A673 (cell line): ENCODE measurements at regions not wholly inside any gene's neighbourhood (a gene's known extent, or its start where the extent isn't known, plus 50 kb on each side); places are given as distances from the start of the nearest gene placed in this dataset.

Experiments used
- EZH2 ChIP-seq: fragments of 200-600 bp; sonication (generic); IDR thresholded peaks from 2 replicates; pipeline ENCODE4 v1.6.1; 2017; ENCODE audit warnings: borderline replicate concordance, low read depth, mild to moderate bottlenecking, mixed read lengths, antibody characterized with exemption, low read length; ENCODE audit not compliant: poor library complexity, severe bottlenecking
- TF ChIP-seq, protein P1 (sequence below): fragments of 300-800, 200-600 bp; sonication (generic); conservative IDR thresholded peaks from 2 replicates; pipeline ENCODE4 v1.5.1; 2017; ENCODE audit warnings: low read depth, mild to moderate bottlenecking, antibody characterized with exemption, low read length, moderate library complexity, mixed read lengths

DNA sequence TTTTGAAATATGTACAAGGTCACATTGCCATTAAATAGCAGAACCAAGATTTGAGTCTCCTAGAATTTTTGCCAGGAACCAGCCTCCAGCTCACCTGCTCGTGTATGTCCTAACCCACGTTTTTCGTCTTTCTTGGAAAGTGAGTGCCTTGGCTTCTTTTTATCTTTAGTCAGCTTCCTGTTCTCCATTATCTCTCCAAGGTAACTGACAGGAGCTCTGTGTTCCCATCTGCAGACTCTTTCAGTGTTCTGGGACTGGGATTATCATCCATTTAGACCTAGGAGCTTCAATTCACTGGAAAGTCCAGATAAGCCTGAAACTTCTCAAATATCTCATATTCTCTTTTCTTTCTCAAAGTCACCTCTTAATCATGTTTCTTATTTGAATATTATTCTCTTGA is 193.7 kb downstream of the ZIC5 start:
- no peak for TF ChIP-seq EZH2
- TF ChIP-seq, protein P1, sequence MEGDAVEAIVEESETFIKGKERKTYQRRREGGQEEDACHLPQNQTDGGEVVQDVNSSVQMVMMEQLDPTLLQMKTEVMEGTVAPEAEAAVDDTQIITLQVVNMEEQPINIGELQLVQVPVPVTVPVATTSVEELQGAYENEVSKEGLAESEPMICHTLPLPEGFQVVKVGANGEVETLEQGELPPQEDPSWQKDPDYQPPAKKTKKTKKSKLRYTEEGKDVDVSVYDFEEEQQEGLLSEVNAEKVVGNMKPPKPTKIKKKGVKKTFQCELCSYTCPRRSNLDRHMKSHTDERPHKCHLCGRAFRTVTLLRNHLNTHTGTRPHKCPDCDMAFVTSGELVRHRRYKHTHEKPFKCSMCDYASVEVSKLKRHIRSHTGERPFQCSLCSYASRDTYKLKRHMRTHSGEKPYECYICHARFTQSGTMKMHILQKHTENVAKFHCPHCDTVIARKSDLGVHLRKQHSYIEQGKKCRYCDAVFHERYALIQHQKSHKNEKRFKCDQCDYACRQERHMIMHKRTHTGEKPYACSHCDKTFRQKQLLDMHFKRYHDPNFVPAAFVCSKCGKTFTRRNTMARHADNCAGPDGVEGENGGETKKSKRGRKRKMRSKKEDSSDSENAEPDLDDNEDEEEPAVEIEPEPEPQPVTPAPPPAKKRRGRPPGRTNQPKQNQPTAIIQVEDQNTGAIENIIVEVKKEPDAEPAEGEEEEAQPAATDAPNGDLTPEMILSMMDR, result no peak
